GM12878 (cell line): ENCODE measurements at regions not wholly inside any gene's neighbourhood (a gene's known extent, or its start where the extent isn't known, plus 50 kb on each side); places are given as distances from the start of the nearest gene placed in this dataset.
A peak's percentile ranks its signal among the peaks of the same experiment; 100 is the strongest.

Source experiments
- ATF3 ChIP-seq: IDR thresholded peaks from 2 replicates; pipeline ENCODE4 v1.6.1; 2011; ENCODE audit warnings: low read depth, mild to moderate bottlenecking, low read length, moderate library complexity, borderline replicate concordance; ENCODE audit errors: extremely low read depth
- BACH1 ChIP-seq: fragments of 450-650 bp; IDR thresholded peaks from 2 replicates; pipeline ENCODE4 v1.6.1; 2017; ENCODE audit warnings: mild to moderate bottlenecking, borderline replicate concordance
- BRCA1 ChIP-seq: IDR thresholded peaks from 2 replicates; pipeline ENCODE4 v1.6.1; 2011; ENCODE audit warnings: low read depth, low read length, improper control_type of control experiment
- CREB1 ChIP-seq: IDR thresholded peaks from 2 replicates; pipeline ENCODE4 v1.6.1; 2012; ENCODE audit warnings: low read depth, mild to moderate bottlenecking, inconsistent platforms
- DPF2 ChIP-seq: fragments of 450-650 bp; IDR thresholded peaks from 2 replicates; pipeline ENCODE4 v1.6.1; 2017; ENCODE audit warnings: mild to moderate bottlenecking
- ETV6 ChIP-seq, 2 experiments: fragments of 450-650 bp in 1 of 2; IDR thresholded peaks in 1 of 2; conservative IDR thresholded peaks in 1 of 2; 2 replicates each; pipeline ENCODE4 v1.6.1; 2014; ENCODE audit warnings: antibody characterized with exemption in 1 of 2, borderline replicate concordance in 1 of 2, low read depth in 1 of 2, mild to moderate bottlenecking in 1 of 2, moderate library complexity in 1 of 2
- FOS ChIP-seq: IDR thresholded peaks from 3 replicates; pipeline ENCODE4 v1.6.1; 2011; ENCODE audit warnings: borderline replicate concordance; ENCODE audit not compliant: insufficient read length; ENCODE audit errors: extremely low read depth
- GABPA ChIP-seq: IDR thresholded peaks from 2 replicates; pipeline ENCODE4 v1.6.1; 2014; ENCODE audit warnings: antibody characterized with exemption, low read depth, mild to moderate bottlenecking, inconsistent platforms
- HDGF ChIP-seq: fragments of 450-650 bp; IDR thresholded peaks from 2 replicates; pipeline ENCODE4 v1.6.1; 2016; ENCODE audit warnings: antibody characterized with exemption
- IKZF1 ChIP-seq: fragments of 450-650 bp; conservative IDR thresholded peaks from 2 replicates; pipeline ENCODE4 v1.6.1; 2017; ENCODE audit warnings: antibody characterized with exemption, mild to moderate bottlenecking
- IRF4 ChIP-seq: IDR thresholded peaks from 2 replicates; pipeline ENCODE4 v1.6.1; 2011; ENCODE audit warnings: low read depth, low read length
- KDM1A ChIP-seq: fragments of 200-600 bp; sonication (generic); IDR thresholded peaks from 2 replicates; pipeline ENCODE4 v1.6.1; 2016; ENCODE audit warnings: borderline replicate concordance
- NKRF ChIP-seq: fragments of 450-650 bp; conservative IDR thresholded peaks from 2 replicates; pipeline ENCODE4 v1.6.1; 2017; ENCODE audit warnings: mild to moderate bottlenecking, moderate library complexity
- NR2C1 ChIP-seq: fragments of 450-650 bp; IDR thresholded peaks from 2 replicates; pipeline ENCODE4 v1.6.1; 2017; ENCODE audit warnings: antibody characterized with exemption, mild to moderate bottlenecking, moderate library complexity
- NR2C2 ChIP-seq: IDR thresholded peaks from 2 replicates; pipeline ENCODE4 v1.6.1; 2011; ENCODE audit warnings: borderline replicate concordance, low read depth; ENCODE audit not compliant: control insufficient read depth, insufficient read length
- POLR2A ChIP-seq: IDR thresholded peaks from 2 replicates; pipeline ENCODE4 v1.6.1; 2011; ENCODE audit warnings: low read depth, mild to moderate bottlenecking, low read length
- POLR2AphosphoS2 ChIP-seq: IDR thresholded peaks from 2 replicates; pipeline ENCODE4 v1.6.1; 2011; ENCODE audit warnings: low read depth, mild to moderate bottlenecking, low read length, improper control_type of control experiment, moderate library complexity
- RUNX3 ChIP-seq: IDR thresholded peaks from 2 replicates; pipeline ENCODE4 v1.6.1; 2012; ENCODE audit warnings: low read length, inconsistent platforms
- SIX5 ChIP-seq: IDR thresholded peaks from 2 replicates; pipeline ENCODE4 v1.6.1; 2011; ENCODE audit warnings: mild to moderate bottlenecking, low read depth, low read length, moderate library complexity; ENCODE audit not compliant: severe bottlenecking
- SMAD5 ChIP-seq: IDR thresholded peaks from 2 replicates; pipeline ENCODE4 v1.6.1; 2016; ENCODE audit warnings: antibody characterized with exemption, low read depth
- TBL1XR1 ChIP-seq: IDR thresholded peaks from 2 replicates; pipeline ENCODE4 v1.6.1; 2012; ENCODE audit warnings: low read depth, low read length, improper control_type of control experiment
- TCF7 ChIP-seq: IDR thresholded peaks from 2 replicates; pipeline ENCODE4 v1.6.1; 2014; ENCODE audit warnings: antibody characterized with exemption, borderline replicate concordance
- USF1 ChIP-seq: IDR thresholded peaks from 2 replicates; pipeline ENCODE4 v1.6.1; 2011; ENCODE audit warnings: borderline replicate concordance, low read depth, mild to moderate bottlenecking, moderate library complexity, mixed read lengths, low read length; ENCODE audit not compliant: insufficient read depth; ENCODE audit errors: extremely low read length
- WRNIP1 ChIP-seq: IDR thresholded peaks from 2 replicates; pipeline ENCODE4 v1.6.1; 2011; ENCODE audit warnings: low read depth, low read length, improper control_type of control experiment, borderline replicate concordance
- ZBTB40 ChIP-seq: fragments of 450-650 bp; IDR thresholded peaks from 2 replicates; pipeline ENCODE4 v1.6.1; 2016; ENCODE audit warnings: mild to moderate bottlenecking, moderate library complexity, borderline replicate concordance
- ZSCAN29 ChIP-seq: fragments of 450-650 bp; IDR thresholded peaks from 2 replicates; pipeline ENCODE4 v1.6.1; 2017; ENCODE audit warnings: mild to moderate bottlenecking, moderate library complexity
- ZZZ3 ChIP-seq: IDR thresholded peaks from 2 replicates; pipeline ENCODE4 v1.6.1; 2011; ENCODE audit warnings: low read depth; ENCODE audit not compliant: control insufficient read depth, insufficient read length

- TF ChIP-seq NKRF = no peak; the same call in 1 of the 2 replicates
- TF ChIP-seq BRCA1 = no peak
- TF ChIP-seq BACH1 = no peak
- no peak for TF ChIP-seq IRF4
- no peak for TF ChIP-seq SMAD5
- no peak for TF ChIP-seq POLR2AphosphoS2
- TF ChIP-seq ZZZ3 = no peak
- TF ChIP-seq POLR2A = no peak
- peak; percentile 60; the same call in 1 of the 2 replicates for TF ChIP-seq DPF2
- TF ChIP-seq RUNX3 = peak; percentile 53
- TF ChIP-seq ETV6 (conservative IDR thresholded peaks at IDR 0.05 in 1 of 2, IDR thresholded peaks at IDR 0.05 in 1 of 2; ENCODE audit: borderline replicate concordance in 1 of 2, low read depth in 1 of 2) = peak in 1 of 2 experiments; percentile 24; a peak in 1 of 4 replicates
- TF ChIP-seq SIX5 = no peak
- TF ChIP-seq NR2C1 = no peak
- no peak for TF ChIP-seq WRNIP1
- peak; percentile 37; the same call in 1 of the 2 replicates for TF ChIP-seq TCF7
- no peak for TF ChIP-seq NR2C2
- TF ChIP-seq GABPA = no peak
- no peak for TF ChIP-seq TBL1XR1
- TF ChIP-seq USF1 = no peak
- TF ChIP-seq IKZF1 = peak; percentile 84
- no peak for TF ChIP-seq FOS
- TF ChIP-seq ZSCAN29 = no peak
- no peak for TF ChIP-seq CREB1
- TF ChIP-seq ATF3 = no peak
- no peak for TF ChIP-seq KDM1A
- no peak for TF ChIP-seq ZBTB40
- no peak for TF ChIP-seq HDGF
Observed at GRCh38 chr15:38058596-38059075, 124.2 kb downstream of the TMCO5A start (continued).
